ENCODE measurements at regions not wholly inside any gene's neighbourhood (a gene's known extent, or its start where the extent isn't known, plus 50 kb on each side); places are given as distances from the start of the nearest gene placed in this dataset.
A peak's percentile ranks its signal among the peaks of the same experiment; 100 is the strongest.

DNA sequence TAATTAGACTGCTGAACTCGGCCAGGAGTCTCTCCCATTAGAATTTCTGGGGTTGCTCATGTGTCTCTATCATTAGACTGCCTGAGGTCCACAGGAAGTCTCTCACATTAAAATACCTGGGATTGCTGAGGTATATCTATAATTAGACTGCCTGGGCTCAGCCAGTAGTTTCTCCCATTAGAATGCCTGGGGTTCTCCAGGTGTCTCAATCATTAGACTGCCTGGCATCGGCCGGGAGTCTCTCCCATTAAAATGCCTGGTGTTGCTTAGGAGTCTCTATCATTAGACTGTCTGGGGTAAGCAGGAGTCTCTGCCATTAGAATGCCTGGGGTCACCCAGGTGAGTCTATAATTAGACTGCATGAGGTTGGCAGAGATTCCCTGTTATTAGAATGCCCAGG is 2233.4 kb downstream of the TP53TG3F start:
- no peaks in the 10 kb centered on the region for H3K27me3 ChIP-seq (ENCODE audit: low read depth)
- peaks cover 2% of the 10 kb centered on the region for H3K4me1 ChIP-seq
- DNase-seq, result no peak
- H3K27ac ChIP-seq (replicated peaks), result no peak overlapping the region
- intact Hi-C loops (cut with micrococcal nuclease), result no loop called here
- H3K36me3 ChIP-seq, result no peaks in the 10 kb centered on the region
- H3K9me3 ChIP-seq (replicated peaks), result peaks cover 86% of the 10 kb centered on the region
- no peak overlapping the region for H3K4me3 ChIP-seq
- TF ChIP-seq, protein P1, sequence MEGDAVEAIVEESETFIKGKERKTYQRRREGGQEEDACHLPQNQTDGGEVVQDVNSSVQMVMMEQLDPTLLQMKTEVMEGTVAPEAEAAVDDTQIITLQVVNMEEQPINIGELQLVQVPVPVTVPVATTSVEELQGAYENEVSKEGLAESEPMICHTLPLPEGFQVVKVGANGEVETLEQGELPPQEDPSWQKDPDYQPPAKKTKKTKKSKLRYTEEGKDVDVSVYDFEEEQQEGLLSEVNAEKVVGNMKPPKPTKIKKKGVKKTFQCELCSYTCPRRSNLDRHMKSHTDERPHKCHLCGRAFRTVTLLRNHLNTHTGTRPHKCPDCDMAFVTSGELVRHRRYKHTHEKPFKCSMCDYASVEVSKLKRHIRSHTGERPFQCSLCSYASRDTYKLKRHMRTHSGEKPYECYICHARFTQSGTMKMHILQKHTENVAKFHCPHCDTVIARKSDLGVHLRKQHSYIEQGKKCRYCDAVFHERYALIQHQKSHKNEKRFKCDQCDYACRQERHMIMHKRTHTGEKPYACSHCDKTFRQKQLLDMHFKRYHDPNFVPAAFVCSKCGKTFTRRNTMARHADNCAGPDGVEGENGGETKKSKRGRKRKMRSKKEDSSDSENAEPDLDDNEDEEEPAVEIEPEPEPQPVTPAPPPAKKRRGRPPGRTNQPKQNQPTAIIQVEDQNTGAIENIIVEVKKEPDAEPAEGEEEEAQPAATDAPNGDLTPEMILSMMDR (IDR thresholded peaks at IDR 0.05; ENCODE audit: borderline replicate concordance), result no peak

DNA sequence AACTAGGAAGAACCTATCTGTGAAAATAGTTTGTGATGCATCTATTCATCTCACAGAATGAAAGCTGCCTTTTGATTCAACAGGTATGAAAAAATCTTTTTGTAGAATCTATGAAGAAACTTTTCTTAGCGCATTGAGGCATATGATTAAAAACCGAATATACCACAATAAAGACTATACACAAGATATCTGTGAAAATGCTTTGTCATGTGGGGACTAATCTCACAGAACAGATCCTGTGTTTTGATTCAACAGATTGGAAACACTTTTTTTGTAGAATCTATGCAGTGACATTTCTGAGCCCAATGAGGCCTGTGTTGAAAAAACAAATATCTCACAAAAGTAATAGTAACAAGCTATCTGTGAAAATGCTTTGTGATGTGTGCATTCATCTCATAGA is 2247.5 kb downstream of the TP53TG3F start:
- Histone ChIP-seq H3K4me1 (peaks cover 11% of the 10 kb centered on the region), H3K9me3 (replicated peaks) (peaks cover under 1% of the 10 kb centered on the region), H3K4me3 (no peak overlapping the region), H3K27me3 (ENCODE audit: low read depth) (no peaks in the 10 kb centered on the region), H3K27ac (replicated peaks) (no peak overlapping the region), H3K36me3 (no peaks in the 10 kb centered on the region)
- intact Hi-C loops (cut with micrococcal nuclease), result no loop called here
- TF ChIP-seq, protein P1 (IDR thresholded peaks at IDR 0.05; ENCODE audit: borderline replicate concordance), result no peak
- DNase-seq, result no peak

DNA sequence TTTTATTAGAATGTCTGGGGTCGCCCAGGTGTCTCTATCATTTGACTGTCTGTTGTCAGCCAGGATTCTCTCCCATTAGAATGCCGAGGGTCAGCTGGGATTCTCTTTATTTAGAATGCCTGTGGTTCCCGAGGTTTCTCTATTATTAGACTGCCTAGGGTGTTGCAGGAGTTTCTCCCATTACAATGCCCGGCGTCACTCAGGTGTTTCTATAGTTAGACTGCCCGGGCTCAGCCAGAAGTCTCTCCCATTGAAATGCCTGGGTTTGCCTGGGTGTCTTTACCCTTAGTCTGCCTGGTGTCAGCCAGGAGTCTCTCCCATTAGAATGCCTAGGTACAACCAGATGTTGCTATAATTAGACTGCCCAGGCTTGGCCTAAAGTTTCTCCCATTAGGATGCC is 2252.0 kb downstream of the TP53TG3F start:
- Histone ChIP-seq H3K27me3 (ENCODE audit: low read depth) (no peaks in the 10 kb centered on the region), H3K36me3 (no peaks in the 10 kb centered on the region), H3K27ac (replicated peaks) (no peak overlapping the region), H3K4me1 (peaks cover 37% of the 10 kb centered on the region), H3K9me3 (replicated peaks) (peaks cover 34% of the 10 kb centered on the region), H3K4me3 (no peak overlapping the region)
- TF ChIP-seq, protein P1 (IDR thresholded peaks at IDR 0.05; ENCODE audit: borderline replicate concordance), result no peak
- DNase-seq, result no peak
- intact Hi-C loops (cut with micrococcal nuclease), result no loop called here

DNA sequence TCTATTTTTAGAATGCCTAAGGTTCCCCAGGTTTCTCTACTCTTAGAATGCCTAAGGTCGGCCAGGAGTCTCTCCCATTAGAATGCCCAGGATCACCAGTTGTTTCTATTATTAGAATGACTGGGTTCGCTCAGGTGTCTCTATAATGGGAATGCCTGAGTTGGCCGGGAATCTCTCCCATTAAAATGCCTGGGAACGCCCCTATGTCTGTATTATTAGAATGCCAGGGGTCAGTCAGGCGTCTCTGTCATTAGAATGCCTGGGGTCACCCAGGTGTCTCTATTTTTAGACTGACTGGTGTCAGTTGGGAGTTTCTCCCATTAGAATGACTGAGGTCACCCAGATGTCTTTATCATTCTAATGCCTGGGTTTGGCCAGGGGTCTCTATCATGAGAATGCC is 2252.5 kb downstream of the TP53TG3F start:
- H3K27me3 ChIP-seq (ENCODE audit: low read depth), result no peaks in the 10 kb centered on the region
- H3K9me3 ChIP-seq (replicated peaks), result peaks cover 39% of the 10 kb centered on the region
- intact Hi-C loops (cut with micrococcal nuclease), result no loop called here
- no peak overlapping the region for H3K27ac ChIP-seq (replicated peaks)
- H3K36me3 ChIP-seq, result no peaks in the 10 kb centered on the region
- no peak for DNase-seq
- no peak overlapping the region for H3K4me3 ChIP-seq
- TF ChIP-seq, protein P1 (IDR thresholded peaks at IDR 0.05; ENCODE audit: borderline replicate concordance), result no peak
- H3K4me1 ChIP-seq, result peaks cover 37% of the 10 kb centered on the region

DNA sequence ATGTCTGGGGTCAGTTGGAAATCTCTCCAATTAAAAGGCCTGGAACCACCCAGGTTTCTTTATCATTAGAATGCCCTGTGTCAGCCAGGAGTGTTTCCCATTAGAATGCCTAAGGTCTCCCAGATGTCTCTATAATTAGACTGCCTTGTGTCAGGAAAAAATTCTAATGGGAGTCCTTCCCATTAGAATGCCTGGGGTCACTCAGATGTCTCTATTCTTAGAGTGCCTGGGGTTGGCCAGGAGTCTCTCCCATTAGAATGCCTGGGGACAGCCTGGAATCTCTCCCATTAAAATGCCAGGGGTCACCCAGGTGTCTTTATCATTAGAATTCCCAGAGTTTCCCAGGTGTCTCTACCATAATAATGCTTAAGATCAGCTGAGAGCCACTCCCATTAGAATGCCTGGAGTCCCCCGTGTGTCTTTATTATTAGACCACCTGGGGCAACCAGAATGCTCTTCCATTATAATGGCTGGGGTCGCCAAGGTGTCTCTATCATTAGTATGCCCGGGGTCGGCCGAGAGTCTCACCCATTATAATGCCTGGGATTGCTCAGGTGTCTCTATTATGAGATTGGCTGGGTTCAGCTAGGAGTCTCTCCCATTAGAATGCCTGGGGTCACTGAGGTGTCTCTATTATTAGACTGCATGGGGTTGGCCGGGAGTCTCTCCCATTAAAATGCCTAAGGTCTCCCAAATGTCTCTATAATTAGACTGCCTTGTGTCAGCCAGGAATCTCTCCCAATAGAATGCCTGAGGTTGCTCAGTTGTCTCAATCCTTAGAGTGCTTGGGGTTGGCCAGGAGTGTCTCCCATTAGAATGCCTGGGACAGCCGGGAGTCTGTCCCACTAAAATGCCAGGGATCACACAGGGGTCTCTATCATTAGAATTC is 2254.6 kb downstream of the TP53TG3F start:
- Histone ChIP-seq H3K27ac (replicated peaks) (peak overlapping the region; percentile 80), H3K4me3 (no peak overlapping the region), H3K4me1 (peaks cover 37% of the 10 kb centered on the region), H3K27me3 (ENCODE audit: low read depth) (no peaks in the 10 kb centered on the region), H3K36me3 (no peaks in the 10 kb centered on the region), H3K9me3 (replicated peaks) (peaks cover 42% of the 10 kb centered on the region)
- no peak for DNase-seq
- TF ChIP-seq, protein P1 (IDR thresholded peaks at IDR 0.05; ENCODE audit: borderline replicate concordance), result no peak
- intact Hi-C loops (cut with micrococcal nuclease), result no loop called here
